ENCODE measurements at regions not wholly inside any gene's neighbourhood (a gene's known extent, or its start where the extent isn't known, plus 50 kb on each side); places are given as distances from the start of the nearest gene placed in this dataset.

DNA sequence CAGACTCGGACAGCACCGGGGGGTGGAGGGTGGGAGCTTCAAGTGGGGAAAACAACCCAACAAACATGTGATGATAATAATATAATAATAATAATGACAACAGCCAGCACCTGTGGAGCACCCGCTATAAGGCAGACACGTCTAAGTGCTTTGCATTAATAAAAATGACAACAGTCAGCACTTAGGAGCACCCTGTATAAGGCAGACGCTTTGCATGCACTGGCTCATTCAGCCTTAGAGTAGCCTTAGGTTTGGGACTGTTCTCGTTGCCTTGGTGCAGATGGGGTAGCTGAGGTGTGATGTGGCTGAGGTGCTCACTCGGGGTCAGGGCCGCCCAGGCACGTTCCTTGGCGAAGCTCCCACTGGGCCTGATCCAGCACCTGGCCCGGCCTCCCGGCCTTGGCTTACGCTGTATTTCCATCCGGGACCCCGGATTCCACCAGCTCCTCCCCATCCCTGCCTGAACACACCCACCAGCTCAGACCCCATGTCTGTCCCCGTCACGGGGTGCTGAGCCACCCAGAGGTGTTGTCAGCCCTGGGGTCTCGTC lies 144.0 kb upstream of the CIBAR2 start:
- no peak for DNase-seq (ENCODE audit: low spot score)

DNA sequence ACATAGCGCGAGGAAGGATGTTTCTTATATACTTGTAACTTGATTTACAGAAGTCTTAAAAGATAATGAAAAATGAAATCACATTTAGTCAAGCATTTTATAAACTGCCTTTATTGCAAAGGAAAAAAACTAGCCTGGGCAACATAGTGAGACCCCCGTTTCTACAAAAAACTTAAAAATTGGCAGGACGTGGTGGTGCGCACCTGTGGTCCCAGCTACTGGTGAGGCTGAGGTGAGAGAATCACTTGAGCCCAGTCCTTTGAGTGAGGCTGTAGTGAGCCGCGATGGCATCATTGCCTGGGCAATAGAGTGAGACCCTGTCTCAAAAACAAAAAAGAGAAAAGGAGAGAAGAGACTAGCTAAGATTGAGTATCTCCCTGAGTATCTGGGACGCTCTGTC lies 145.2 kb upstream of the CIBAR2 start:
- no peak for DNase-seq (ENCODE audit: low spot score)

DNA sequence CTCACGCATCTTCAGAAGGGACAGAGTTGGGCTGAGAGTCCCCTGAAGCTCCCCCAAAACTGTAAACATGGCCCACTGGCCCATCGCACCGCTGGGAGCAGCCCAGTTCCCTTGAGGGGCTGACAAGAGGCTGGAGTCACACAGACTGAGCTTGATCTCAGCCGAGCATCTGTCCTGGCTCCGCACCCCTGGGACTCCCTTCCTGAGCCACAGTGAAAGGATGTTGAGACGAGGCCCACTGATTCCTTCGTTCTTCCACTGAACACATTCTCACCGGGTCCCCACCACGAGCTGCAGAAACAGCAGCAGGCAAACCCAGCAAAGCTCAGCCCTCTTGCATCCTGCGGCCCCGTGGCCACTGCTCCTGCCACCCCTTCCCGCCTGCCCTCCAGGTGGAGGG lies 145.9 kb upstream of the CIBAR2 start:
- no peak for DNase-seq (ENCODE audit: low spot score)

DNA sequence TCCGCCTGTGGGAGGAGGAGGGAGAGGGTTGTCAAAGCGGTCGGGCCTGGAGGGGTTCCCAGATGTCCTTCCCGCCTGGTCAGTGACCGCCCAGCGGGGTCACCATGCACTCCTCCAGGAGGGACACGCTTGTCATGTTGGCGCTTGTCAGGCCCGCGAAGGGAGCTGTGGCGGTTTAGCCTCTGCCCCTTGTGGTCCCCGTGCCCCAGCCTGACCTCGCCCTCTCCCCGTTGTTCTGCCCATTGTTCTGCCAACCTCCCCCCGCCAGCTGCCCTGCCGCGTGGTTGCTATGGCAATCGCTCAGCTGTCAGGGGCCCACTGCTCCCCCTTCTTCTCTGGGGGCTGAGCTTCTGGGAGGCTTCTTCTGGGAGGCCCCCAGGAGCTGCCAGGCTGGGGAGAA lies 146.4 kb upstream of the CIBAR2 start:
- no peak for DNase-seq (ENCODE audit: low spot score)

DNA sequence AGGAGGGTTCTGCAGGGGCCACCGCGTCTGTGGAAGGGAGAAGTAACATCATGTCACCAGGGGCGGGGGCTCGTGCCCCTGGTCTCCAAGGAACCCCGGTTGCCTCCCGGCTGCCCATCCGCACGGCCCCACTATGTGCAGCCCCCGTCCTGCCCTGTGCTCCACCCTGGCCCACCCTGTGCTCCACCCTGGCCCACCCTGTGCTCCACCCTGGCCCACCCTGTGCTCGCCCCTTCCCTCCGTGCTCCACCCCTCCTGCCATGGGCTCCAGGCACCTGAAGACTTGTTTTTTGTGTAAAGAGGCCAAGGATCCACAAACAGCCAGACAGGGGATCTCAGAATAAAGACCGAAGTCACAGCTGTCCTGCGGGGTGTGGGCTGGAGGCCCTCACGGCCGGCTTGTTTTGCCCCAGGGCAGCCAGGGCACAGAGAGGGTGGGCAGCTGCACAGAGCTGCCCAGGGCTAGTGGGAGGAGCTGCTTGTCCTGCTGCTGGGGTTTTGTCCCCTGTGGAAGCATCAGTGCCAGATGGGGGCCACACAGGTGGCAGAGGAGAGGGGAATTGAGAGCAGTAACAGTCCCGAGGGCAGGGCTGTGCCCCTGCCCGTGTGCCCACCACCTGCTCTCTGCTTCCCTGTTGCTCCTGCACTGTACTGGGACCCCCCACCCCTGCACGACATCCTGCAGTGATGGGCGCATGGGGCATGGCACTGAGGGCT lies 147.0 kb upstream of the CIBAR2 start:
- DNase-seq (ENCODE audit: low spot score), result no peak

DNA sequence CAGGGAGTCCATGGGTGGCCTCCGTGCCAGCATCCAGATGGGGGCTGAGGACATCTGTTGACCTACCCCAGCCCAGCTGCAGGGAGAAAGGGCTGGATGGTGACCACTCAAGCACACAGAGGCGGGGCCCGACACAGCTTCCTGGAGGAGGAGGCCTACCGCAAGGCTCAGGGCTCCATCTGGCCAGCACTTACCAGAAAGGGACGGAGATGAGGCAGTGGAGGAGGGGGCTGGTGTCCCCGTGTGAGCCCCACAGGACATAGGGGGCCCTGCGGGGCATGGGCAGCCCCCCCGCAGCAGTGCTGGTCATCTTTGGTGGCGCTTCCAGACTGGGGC lies 147.5 kb upstream of the CIBAR2 start:
- DNase-seq (ENCODE audit: low spot score), result no peak

DNA sequence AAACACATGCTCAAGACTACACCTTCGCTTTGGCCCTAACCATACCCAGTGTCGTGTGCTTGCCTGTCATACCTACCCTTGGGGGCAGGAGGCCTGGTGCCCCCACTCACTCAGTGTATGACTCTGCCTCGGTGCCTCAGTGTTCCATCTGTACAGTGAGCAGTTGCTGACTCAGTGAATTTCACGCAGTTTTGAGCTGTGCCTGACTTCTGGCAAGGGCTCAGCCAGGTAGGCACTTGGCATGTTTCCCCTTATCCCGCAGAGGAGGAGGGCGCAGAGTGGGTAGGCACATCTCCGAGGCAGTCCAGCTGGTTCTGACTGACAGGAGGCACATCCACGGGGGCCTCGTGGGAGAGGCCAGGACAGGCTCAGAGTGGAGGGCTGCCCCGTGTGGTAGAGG lies 148.9 kb upstream of the CIBAR2 start:
- no peak for DNase-seq (ENCODE audit: low spot score)

DNA sequence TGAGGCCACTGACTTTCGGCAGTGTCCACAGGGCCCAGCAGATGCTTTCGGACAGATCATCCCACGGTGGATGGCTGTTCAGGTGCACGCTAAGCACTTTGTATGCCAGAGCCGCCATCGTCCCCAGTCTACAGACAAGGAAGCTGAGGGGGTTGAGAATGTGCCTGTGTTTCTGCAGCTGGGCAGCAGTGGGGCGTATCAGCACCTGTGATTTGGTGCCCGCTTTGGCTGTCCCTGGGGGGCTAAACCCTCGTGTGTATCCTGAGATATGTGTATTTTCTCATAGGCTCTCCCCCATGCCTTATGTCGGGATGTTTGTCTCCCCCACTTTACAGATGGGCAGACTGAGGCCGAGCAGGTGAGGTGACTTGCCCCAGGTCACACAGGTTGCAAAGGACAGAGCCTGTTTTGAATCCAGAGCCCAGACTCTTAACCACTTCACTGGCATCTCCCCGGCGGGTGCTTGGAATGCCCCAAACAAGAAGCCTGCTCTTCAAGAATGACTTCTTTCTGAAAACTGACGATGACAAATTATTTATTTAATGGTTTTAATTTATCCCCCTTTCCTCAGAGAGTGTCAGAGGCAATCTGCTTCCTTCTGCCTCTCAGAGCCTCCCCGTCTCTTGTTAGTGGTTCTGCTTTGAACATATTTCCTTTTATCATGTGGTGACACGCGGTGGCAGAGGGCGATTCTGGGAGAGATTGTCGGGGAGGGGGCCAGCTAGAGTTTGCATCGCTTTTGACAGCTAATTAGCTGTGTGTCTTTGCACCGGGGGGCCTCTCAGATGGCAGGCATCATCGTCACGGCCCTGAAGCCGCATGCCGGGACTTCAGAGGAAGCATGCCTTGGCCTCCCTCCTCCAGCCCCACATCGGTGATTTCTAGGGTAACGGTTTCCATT lies 149.6 kb upstream of the CIBAR2 start:
- no peak for DNase-seq (ENCODE audit: low spot score)

DNA sequence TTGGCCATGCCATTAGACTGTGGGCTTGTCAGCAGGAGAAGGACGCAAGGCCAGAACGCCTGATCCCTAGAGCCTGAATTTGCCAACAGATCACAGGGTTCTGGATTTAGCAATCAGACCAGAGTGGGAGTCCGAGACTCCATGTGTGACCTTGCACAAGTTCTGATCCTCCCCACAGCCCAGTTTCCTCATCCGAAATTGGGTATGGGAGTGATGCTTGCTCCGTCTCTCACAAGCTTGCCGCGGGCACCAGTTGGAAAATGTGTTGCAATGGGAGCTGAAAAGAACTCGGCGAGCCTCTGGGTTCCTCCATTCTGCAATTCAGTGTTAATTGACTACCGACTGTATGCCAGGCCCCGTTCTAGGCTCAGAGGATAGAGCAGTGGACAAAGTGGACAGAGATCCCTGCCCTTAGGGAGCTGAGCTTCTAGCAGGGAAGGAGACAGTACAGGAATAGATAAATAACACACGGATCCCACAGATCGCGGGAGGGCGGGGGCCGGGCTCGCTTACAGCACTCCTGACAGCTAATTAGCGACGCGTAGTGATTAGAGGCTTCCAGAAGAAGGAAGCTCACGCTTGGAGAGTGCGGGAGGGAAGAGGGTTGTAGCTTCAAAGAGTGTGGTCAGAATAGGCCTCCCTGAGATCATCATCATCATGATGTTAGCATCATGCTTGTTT lies 150.4 kb upstream of the CIBAR2 start:
- no peak for DNase-seq (ENCODE audit: low spot score)

DNA sequence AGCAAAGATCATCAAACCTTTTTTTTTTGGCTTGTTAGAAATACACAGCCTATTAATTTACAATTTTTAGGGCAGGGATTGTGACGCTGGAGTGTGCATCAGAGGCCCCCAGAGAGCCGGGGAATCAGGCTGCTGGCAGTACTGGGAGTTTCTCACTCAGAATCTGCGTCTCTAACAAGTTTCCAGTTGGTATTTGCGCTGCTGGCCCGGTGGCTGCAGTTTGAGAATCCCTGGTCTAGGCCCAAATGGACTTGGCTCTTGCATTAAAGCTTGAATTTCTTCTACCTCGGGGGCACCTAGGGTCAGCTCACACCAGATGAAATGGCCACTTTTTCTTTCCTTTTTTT lies 150.9 kb upstream of the CIBAR2 start:
- no peak for DNase-seq (ENCODE audit: low spot score)

DNA sequence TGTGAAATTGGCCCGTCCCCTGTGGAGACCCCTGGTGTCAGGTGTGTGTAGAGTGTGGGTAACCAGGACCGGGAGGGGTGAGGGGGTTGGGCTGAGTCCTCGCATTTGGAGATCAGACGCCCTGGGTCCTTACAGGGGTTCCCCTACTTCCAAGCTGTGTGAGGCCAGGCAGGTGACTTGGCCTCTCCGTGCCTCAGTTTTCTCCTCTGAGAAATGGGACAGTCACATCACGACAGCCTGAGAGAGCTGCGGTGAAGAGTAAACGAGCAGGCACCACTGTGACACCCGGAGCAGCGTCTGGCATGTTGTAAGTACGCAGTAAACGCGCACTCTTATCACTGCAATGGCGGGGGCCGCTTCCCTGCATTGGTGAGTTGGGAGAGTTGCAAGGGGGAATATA lies 152.5 kb upstream of the CIBAR2 start:
- DNase-seq (ENCODE audit: low spot score), result no peak

DNA sequence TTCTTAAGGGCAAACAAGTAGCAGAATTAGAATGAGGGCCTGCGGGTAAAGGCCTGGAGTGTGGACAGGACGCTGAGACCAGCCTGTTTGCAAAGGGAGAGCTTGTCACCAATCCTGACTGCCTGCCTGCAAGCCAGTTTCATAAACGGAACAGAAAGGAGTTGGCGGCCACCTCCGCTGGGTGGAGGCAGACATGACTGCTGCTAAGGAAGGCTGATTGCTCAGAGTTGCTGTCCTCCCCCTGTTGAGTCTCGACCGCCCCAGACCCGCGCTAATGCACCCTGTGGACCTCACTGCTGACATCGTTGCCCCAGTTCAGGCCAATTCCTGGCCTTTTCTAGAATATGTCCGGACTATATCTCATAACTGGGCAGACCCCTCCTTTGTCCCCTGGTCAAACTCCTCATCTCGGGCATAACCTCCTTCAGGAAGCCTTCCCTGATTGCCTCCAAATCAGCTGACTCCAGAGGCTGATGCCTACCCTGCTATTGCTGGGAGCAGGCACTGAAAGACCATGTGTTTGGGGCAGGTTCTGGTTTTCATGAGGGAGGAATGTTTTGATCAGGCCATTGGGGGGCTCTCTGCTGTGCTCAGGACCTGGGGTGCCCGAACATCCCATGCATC lies 153.0 kb upstream of the CIBAR2 start:
- no peak for DNase-seq (ENCODE audit: low spot score)

DNA sequence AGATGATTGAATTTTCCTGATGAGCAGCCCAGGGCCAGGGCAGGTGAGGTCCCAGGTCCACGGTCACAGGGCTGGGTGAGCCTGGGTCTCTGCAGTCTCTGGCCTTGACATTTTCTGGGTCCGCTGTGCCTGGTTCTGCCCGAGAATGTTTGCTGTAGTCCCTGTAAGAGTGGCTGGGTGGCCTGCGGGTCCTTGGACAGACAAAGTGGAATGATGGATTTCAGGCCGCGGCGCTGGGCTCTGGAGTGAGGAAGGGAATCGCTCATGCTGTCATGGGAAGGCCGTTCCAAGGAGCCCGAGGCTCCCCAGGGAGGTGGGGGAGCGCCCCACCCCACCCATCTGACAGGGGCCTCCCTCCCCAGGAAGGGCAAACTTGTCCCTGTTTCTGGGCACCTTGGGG lies 153.5 kb upstream of the CIBAR2 start:
- DNase-seq (ENCODE audit: low spot score), result no peak

DNA sequence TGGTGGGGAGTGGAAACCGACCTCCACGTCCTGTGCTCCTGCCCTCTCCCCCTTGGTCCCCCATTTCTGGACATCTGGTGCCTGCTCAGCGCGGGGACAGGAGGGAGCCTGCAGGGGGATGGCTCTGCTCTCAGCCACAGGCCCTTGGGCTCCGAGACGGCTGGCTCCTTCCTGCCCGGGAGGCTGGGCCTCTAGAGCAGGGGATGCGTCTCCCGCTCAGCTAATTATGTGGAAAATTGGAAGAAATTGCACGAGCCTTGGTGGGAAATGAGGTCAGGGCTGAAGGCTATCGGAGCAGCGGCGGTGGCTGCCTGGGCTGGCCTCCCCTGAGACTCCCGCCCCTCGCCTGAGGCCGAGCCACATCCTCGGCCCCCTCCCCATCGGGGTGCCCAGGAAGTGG lies 154.6 kb upstream of the CIBAR2 start:
- no peak for DNase-seq (ENCODE audit: low spot score)

DNA sequence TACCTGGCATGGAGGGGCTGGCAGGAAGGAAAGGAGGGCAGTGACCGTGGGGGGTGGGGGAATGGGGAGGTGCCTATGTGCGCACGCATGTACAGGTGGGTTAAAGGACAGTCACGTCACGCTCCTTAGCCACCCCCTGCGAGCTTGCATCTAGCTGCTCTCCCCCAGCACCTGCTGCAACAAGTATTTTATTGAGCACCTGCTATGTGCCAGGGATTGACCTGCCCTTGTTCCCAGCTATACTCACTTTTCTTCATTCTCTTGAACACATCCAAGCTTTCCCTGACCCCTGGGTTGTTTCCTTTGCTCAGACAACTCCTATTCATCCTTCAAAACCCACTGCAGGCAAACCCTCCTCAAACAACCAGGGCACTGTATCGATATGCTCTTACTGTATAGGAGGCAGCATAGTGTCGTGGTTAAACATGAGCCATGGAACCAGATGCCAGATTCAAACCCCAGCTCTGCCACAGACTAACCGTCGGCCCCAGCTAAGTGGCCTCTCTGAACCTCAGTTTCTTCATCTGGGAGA lies 155.2 kb upstream of the CIBAR2 start:
- no peak for DNase-seq (ENCODE audit: low spot score)

DNA sequence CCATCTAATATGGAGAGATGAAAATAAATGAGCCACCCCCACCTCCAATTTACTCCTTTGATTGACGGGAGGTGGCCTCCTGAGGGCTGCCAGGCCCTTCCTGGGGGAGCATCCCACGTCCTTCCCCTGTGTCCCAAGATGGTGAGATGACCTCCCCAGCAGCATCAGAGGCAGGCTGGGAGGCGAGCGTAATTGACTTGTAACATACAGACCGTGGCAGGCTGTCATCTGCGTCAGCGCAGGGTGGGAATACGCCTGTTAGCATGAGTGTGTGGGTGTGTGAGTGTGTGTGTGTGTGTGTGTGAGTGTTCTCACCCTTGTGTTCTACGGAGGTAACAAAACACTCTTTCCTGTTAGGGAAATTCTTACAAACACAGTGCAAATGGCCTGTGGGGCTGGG lies 156.9 kb upstream of the CIBAR2 start:
- DNase-seq (ENCODE audit: low spot score), result no peak

DNA sequence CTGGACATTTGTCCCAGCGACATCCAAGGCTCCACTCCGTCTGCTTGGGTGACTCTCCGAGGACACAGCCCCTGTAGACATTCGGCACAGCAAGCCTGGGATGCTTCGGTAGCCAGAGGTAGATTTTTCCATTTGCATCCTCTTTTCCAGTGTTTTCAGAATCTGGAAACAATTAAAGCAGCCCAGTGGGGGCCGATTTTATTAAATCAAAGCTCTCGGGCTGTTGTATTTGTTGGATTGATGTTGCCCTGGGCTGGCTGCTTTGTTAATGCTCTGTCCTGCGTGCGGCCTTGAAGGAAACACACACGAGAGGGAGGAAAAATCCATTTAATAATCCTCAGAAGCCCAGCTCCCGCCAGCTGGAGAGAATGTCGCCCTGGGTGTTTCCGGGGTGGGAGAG lies 158.1 kb upstream of the CIBAR2 start:
- no peak for DNase-seq (ENCODE audit: low spot score)

DNA sequence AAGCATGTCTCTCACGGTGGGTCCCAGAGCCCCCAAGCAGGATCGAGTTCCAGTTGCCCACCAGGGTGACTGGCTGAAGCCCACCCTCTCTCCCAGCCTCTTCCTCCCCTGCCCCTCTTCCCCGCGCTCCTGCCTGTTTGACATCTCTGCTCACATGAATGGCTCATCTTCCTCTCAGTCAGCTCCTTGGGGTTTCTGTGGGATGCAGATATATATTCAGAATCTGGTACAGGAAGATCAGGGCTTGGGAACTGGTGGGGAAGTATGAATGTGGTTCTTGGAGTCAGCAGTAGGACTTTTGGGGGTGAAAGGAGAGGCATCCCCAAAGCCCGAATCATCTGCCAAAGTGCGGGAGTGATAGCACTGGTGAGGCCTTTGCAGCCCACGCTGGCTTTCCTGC lies 158.9 kb upstream of the CIBAR2 start:
- DNase-seq (ENCODE audit: low spot score), result no peak

DNA sequence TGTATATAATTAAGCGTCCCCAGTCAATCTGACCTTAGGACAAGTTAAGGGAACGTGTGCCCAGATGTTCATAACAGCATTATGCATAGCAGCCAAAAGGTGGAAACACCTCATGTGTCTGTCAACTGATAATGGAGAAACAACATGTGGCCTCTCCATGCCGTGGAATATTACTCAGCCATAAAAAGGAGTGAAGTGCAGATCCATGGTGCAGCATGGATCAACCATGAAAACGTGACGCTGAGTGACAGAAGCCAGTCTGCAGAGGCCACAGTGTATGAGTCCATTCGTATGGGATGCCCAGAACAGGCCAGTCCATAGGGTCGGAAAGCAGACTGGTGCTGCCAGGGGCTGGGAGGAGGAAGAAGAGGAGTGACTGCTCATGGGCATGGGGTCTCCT lies 161.0 kb upstream of the CIBAR2 start:
- DNase-seq (ENCODE audit: low spot score), result no peak

DNA sequence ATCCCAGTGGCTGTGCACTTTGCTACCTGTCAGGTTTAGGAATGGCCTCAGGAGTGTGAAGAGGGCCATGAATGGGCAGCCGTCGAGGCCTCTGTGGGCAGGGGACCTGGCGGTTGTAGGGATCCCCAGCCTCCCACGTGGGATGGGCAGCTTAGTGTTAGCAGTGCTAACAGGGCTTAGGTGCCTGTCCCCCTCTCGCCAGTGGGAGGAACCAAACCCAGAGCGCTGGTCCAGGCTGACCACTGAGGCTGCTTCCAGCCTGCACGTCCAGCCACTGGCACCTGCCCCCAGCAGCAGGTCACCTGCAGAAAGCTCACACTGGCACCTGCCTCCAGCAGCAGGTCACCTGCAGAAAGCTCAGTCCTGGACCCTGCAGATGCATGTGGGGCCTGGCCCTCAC lies 162.2 kb upstream of the CIBAR2 start:
- DNase-seq (ENCODE audit: low spot score), result no peak

DNA sequence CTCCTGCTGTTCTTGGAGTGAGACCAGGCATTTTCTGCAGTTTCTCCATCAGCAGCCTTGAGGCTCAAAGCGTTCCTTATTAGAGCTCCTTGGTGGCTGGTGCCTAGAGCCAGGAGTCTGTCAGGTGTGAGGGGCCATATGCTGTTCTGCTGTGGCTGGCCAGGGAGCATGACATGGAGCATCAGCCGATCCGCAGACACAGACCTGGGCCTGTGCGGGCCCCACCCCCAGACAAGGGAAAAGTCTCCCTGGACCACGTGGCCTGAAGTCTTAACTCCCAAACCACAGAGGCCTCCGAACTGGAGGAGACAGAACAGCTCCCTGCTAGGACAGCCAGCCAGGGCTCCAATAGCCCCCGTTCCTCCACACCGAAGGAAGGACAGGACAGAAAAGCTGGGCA lies 162.7 kb upstream of the CIBAR2 start:
- no peak for DNase-seq (ENCODE audit: low spot score)

DNA sequence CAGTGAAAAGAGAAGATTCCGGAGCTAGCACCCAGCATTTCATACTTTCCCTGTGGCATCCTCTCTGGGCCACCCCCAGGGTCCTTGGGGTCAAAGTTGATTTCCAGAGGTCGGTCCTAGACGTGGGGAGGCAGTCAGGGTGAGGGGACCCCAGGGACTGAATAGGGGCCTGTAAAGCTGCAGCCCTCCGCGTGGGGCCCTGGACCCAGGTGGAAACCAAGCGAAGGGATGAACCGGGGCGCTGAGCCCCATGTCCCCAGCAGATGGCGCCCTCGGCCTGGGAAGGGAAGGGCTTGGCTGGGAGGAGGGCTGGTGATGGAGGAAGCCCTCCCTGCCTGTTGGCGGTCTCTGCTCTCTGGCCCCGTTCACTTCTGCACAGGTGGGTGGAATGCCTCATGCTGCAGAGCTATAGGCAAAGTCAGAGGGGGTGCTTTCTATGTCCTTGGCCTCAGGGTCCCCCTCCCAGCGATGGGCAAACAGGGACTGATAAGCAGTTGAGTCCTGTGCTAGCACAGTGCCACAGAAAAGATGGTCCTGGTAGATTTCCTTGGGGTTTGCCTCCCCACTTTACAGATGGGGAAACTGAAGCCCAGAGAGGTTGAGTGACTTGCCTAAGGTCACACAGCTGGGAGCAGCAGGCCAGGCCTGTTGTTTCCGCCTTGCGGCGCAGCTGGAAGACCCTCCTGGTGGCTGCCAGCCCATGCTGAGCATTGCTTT lies 163.4 kb upstream of the CIBAR2 start:
- DNase-seq (ENCODE audit: low spot score), result peak; percentile 93

All from GM03348 (cell line).